ENCODE measurements at regions not wholly inside any gene's neighbourhood (a gene's known extent, or its start where the extent isn't known, plus 50 kb on each side); places are given as distances from the start of the nearest gene placed in this dataset.

DNA sequence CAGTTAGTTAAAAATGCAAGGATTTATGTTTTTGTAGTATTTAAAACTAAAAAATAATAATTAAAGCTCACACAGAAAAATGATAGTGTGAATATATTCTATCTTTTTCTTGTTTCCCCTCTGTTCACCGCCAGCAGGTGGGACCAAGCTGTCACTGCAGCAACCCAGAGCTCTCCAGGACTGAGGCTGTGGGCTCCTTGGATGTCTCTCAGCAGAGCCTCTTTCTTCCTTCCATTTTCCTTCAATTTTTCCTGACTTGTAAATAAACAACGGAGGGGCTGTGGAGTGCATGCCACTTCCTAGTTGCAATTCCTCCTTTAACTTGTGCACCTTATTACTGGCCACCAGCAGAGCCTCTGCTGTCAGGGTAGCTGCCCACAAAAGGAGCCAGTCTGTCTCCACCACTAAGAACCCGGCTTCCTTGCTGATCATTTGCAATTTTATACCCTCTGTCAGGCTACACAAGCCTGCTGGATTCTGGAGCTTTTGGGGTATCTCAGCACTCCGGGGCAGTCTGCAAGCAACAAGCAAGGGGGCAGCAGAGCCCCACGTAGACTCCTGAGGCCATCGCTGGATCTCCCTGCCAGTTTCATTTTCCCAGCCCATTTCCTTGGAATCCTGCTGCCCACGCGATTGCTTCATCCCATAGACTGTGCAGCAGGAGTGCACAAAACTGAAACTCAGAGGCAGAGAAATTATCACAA is 1467.4 kb downstream of the C4orf33 start:
- DNase-seq: no peak

DNA sequence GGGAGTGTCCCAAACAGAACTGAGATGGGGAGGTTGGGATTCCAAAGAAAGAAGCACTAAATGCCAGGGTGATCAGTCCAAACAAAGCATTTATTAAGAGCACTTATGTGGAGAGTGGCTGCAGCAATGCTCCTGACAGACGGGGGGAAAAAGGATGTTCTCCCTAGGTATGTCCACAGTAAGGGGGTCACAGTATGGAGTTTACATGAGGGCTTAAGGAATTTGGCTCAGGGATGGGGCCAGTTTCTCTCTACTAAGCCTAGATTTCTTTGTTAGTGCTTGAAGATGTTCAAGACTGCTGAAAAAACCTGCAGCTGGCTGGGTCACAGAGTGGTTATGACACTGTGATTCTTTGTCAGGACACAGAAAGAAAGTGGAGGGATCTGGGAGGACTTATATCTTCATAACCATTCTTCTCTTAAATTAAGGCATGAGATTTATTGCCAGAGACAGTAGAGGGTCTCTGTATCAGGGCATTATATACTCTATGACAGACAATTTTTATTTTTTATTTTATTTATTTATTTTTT is 1468.0 kb downstream of the C4orf33 start:
- DNase-seq: no peak

GRCh38 chr4:130568746-130569145 is 1472.8 kb downstream of the C4orf33 start:
- no peak for DNase-seq

DNA sequence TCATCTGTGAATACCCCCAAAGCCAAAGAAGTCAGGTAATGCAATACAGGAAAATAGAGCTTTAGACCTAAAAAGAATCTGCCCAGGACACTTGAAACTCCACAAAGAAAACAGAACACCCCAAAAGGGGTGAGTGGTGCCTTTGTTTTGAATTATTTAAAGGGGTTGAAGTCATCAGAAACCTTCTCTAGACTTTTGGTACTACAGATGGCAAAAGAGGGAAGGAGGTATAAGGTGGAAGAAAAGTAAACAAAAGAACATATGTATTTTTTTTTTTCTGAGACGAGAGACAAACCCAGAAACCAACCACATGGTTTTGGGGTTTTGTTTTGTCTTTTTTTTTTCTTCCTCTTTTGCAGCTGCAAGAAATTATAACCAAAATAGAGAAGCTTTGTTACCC is 1477.8 kb downstream of the C4orf33 start:
- no peak for DNase-seq

DNA sequence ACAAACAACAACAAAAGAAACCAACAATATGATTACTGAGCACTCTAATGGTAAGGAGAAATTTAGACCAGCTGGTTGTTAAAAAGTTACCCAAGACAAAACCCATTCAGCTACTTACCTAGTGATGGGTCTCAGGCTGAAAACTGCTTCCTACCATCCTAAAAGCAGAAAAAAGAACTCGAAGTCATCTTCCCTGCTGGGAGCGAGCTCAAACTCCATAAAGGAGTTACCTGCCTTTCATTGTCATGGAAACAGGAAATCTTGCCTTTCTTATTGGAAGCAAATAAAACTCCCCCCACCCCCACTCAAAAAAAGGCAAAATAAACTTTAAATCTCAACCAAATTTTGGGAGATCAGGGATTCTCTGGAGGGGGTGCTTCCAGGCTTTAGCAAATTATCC is 1478.3 kb downstream of the C4orf33 start:
- DNase-seq: no peak

- DNase-seq: no peak
Measured at GRCh38 chr4:130576218-130576617, 1480.3 kb downstream of the C4orf33 start.

- DNase-seq: no peak
Measured at GRCh38 chr4:130591091-130591490, 1495.1 kb downstream of the C4orf33 start.

- no peak for DNase-seq
Measured at GRCh38 chr4:130600706-130601105, 1504.8 kb downstream of the C4orf33 start.

DNA sequence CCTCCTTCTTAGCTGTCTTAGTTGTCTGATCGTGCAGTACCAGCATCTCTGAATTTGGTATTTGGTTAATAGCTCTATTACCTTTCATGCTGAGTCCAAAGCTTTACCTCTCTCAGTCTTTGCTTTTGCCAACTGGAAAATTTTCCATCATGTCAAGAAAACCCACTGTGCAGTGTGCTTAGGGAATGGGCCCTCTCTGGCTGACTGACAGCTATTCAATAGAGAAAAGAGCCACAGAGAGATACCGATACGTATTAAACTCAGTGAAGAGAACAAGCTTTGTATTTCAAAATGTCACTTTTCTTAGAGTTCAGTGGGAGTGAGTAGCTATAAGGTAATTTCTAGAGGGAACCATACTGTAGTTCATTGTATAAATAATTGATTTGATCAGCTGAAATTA is 1507.1 kb downstream of the C4orf33 start:
- DNase-seq: no peak

GRCh38 chr4:130608121-130608520 is 1512.2 kb downstream of the C4orf33 start:
- DNase-seq: no peak

GRCh38 chr4:130628531-130628930 is 1532.6 kb downstream of the C4orf33 start:
- no peak for DNase-seq

- no peak for DNase-seq
Measured at GRCh38 chr4:130632731-130633604, 1537.0 kb downstream of the C4orf33 start.

DNA sequence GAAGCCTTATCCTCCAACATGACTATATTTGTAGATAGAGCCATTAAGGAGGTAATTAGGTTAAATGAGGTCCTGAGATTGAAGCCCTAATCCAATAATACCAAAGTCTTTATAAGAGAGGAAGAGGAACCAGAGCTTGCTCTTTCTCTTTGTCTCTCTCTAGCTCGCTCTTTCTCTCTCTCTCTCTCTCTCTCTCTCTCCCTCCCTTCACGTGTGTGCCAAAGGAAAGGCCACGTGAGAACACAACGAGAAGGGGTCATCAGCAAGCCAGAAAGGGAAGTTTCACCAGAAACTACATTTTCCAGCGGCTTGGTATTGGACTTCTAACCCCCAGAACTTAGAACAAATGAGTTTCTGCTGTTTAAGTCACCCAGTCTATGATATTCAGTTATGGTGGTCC is 1540.5 kb downstream of the C4orf33 start:
- no peak for DNase-seq

- no peak for DNase-seq
Measured at GRCh38 chr4:130640592-130640991, 1544.6 kb downstream of the C4orf33 start.

DNA sequence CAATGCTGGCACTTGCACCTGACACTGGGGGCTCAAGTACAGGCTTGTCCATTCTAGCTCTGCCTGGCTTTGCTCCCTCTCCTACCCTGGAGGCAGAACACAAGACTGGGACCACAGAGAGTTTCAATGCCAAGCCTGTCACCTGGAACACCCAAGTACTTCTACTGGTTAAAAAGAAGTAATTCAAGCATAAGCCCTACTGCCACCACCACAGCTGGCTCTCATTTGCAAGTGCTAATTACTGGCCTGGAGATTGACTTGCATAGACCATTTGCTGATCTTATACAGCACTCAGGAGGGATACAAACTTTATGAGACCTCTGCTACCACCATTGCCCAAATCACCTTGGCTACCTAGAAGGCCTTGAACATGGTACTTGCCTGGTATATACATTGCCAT is 1550.9 kb downstream of the C4orf33 start:
- no peak for DNase-seq

DNA sequence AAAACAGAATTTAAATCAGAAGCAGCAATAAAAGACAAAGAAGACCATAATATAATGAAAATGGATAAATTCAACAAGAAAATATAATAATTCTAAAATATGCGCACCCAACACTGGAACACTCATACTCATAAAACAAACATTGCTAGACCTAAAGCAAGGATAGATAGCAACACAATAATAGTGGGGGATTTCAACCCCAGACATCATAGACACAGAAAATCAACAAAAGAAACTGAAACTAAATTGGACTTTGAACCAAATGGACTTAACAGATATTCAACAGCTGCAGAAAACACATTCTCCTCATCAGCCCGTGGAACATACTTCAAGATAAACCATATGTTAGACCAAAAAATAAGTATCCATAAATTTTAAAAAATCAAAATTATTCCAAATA is 1552.6 kb downstream of the C4orf33 start:
- no peak for DNase-seq

DNA sequence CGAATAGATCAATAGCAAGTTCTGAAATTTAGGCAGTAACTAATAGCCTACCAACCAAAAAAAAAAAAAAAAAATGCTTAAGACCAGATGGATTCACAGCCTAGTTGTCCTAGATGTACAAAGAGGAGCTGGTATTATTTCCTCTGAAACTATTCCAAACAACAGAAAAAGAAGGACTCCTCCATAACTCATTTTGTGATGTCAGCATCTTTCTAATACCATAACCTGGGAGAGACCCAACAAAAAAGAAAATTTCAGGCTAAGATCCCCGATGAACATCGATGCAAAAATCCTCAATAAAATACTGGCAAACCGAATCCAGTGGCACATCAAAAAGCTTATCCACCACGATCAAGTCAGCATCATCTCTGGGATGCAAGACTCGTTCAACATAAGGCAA is 1557.9 kb downstream of the C4orf33 start:
- no peak for DNase-seq

DNA sequence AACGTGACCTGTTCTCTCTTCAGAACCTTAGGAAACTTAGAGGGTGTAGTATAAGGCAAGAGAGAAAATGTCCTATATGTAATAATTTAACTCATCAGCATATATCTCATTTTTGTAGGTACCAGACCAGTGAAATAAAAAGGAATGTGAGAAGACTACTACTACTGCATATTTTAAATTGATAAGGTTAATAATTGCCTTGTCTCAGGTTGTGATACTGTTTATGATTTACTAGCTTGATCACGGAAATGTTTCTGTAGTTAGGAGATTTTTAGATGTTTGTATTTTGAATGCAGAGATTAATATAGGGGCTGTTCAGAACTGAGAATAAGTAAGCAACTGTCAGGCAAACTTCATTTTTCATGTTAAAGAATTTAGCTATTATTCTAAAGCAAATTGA is 1563.4 kb downstream of the C4orf33 start:
- DNase-seq: no peak

GRCh38 chr4:130668859-130669258 is 1572.9 kb downstream of the C4orf33 start:
- DNase-seq: no peak

- no peak for DNase-seq
Measured at GRCh38 chr4:130675266-130675665, 1579.3 kb downstream of the C4orf33 start.

- no peak for DNase-seq
Measured at GRCh38 chr4:130689181-130689580, 1593.2 kb downstream of the C4orf33 start.

GRCh38 chr4:130698251-130698650 is 1602.3 kb downstream of the C4orf33 start:
- DNase-seq: no peak

DNA sequence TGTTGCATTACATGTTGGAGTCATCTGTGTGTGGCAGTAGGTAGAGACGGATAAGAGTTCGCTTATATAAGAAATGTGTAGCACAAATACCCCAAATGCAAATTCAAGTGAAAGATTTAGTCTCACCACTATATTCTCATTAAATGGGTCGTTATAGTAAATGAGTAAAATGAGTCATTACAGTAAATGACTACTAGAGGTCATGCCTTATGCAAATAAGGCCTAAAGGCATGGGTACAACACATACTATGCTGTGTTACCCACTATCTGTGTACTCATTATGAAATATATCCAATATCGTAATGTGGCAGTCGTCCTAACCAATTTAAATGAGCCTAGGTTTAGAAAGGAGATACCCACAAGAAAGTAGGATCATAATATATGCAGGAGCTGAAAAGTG is 1603.1 kb downstream of the C4orf33 start:
- DNase-seq: no peak

All from NK-92 treated with Interleukin-12 subunit alpha and Interleukin-12 subunit beta, amount 100 ng/mL, for 24 hours (cell line).